HG03025 (cell line): ENCODE measurements at regions not wholly inside any gene's neighbourhood (a gene's known extent, or its start where the extent isn't known, plus 50 kb on each side); places are given as distances from the start of the nearest gene placed in this dataset.
"Not testable (repeated sequence)": the region's sequence is repeated elsewhere in the genome, so short reads cannot be mapped to it uniquely, and the experiment has no call there.

ENCODE experiments used
- ATAC-seq: cut with Tn5 transposase; IDR thresholded peaks from one replicate; pipeline ENCODE4 v1.9.1; 2021; ENCODE audit warnings: mild to moderate bottlenecking, moderate library complexity; ENCODE audit not compliant: unreplicated experiment, low FRiP score

GRCh38 chr5:67672636-67673035 lies 476.0 kb upstream of the CD180 start:
- ATAC-seq, result no peak

DNA sequence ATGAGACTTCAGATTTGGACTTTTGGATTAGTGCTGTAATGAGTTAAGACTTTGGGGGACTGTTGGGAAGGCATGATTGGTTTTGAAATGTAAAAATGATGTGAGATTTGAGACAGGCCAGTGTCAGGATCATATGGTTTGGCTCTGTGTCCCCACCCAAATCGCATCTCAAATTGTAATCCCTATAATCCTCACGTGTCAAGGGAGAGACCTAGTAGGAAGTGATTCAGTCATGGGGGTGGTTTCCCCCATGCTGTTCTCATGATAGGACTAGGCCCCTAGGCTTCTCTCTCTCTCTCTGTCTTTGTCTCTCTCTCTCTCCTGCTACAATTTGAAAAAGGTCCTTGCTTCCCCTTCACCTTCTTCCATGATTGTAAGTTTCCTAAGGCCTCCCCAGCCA lies 473.3 kb upstream of the CD180 start:
- no peak for ATAC-seq

GRCh38 chr5:67660149-67660548 lies 463.6 kb upstream of the CD180 start:
- ATAC-seq, result no peak

- ATAC-seq, result no peak
Measured at GRCh38 chr5:67659288-67659687, 462.7 kb upstream of the CD180 start.

GRCh38 chr5:67657055-67657454 lies 460.5 kb upstream of the CD180 start:
- no peak for ATAC-seq

GRCh38 chr5:67652201-67652600 lies 455.6 kb upstream of the CD180 start:
- ATAC-seq, result no peak

- no peak for ATAC-seq
Measured at GRCh38 chr5:67651180-67651579, 454.6 kb upstream of the CD180 start.

- ATAC-seq, result no peak
Measured at GRCh38 chr5:67648201-67648671, 451.6 kb upstream of the CD180 start.

DNA sequence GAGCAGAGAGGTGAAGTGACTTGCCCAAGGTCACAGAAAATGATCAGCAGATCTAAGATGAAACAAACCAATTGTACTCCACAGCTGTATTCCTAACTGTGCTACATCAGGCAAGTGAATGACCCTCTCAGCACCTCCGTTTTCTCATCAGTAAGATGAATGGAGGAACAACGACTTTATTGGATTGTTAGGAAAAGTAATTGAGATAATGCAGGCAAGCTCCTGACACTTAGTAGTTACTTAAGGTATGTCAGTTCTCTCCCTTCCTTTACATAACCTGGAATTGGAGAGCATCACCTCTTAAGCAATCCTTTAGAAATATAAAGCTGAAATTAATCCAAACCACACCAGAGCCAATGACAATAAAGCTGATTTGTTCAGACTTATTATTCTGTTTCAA lies 451.2 kb upstream of the CD180 start:
- ATAC-seq, result no peak

DNA sequence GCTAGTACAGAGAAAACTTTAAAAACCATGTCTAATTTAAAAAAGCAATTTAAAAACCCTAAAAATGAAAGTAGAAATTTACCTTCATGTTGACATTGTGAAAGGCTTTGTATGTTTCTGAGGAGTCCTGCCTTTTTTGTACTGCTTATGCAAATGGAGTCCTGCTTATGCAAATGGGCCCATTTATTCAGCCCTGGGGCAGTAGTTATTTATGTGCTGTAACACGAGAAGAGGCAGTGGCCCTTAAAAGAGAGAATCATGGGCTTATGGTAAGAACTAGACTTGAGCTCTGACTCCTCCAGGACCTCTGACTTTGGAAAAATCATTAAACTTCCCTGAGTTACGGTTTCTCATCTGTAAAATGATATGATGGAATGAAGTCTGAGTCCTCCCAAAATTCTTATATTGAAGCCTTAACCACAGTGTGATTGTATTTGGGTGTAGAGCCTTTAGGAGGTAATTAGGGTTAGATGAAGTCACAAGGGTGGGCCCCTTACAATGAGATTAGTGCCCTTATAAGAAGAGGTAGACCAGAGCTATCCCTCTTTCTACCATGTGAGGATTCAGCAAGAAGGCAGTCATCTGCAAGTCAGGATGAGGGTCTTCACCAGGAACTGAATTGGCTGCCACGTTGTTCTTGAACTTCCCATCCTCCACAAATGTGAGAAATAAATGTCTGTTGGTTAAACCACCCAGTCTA lies 447.8 kb upstream of the CD180 start:
- no peak for ATAC-seq

GRCh38 chr5:67643536-67643935 lies 446.9 kb upstream of the CD180 start:
- no peak for ATAC-seq

DNA sequence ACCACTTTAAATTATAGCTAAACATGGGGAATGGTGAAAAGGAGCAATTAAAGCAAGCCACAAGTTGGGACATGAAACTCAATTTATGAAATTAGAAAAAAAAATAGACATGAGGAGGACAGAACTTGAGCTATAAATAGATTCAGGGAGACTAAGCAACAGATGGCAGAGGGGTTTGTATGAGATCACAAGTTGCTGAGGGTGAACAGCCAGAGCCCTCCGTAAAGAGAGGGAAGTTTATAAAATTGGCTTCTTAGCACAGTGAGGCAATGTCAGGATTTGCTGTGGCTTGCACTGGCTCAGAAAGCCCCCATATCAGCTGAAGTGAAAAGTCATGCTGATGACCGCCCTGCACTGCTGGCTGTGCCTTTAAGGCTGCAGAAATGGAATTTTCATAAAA lies 443.4 kb upstream of the CD180 start:
- ATAC-seq, result no peak

DNA sequence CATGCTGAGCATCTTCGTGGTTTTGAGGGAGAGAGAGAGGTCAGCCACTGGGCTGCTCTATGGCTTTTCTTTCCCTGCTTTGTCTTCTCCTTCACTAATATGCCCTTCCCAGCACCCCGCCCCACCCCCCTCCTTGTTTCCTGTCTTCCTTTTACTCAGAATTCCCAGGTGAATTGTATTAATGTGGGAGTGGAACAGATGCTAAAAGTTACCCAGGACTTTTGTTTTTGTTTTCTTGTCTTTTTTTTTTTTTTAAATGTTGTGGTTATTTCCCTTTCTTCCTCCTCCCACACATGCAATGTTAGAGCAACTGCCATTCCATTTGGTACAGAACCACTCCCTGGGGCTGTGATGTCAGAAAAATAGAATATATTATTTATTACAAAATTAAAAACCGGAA lies 442.7 kb upstream of the CD180 start:
- no peak for ATAC-seq

DNA sequence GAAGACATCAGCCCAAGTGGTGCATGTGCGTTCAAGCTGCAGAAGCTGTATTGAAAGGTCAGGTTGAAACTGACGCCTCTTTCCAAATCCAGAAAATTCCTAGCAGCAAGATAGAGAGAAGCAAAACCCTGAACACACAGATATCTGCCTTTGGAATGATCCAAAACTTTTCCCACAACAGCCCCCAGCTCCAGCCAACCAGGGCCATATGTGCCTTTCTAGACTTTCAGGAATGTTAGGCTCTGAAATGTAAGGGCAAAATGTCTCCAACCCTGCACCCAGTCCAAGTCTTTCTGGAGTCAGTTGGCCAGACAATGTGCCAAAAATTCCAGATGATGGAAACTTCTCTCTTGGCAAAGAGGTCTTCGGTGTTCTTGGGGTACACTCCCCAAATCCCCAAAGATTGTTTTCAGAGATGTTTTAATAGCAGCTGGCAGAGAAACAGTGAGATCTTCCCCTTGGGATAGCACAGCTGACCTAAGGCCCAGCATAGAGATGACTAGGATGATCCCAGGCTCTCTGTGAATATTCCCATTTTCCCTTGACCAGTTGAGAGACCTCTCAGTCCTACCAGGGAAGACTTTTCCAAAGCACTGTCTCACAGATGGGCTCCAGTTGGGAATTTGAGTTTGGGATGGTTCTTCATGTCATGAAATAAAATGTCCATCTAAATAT lies 440.4 kb upstream of the CD180 start:
- ATAC-seq, result no peak

DNA sequence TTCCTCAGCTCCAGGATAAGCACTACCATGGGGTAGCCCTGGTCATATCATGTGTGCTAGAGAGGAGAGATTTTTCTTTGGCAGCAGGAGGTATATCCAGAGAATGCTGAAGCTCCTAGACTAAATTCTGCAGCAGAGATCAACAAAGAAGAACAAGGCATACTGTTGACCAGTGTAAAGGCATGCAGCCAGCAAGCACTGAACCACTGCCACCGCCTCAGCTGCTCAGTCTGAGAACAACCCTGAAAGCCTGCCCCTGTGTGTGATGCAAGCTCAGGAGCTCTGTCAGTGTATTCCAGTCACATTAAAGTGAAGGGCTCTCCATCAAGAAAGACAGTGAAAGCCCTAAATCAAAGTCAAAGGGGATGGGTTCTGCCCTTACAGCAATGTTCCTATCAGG lies 439.5 kb upstream of the CD180 start:
- no peak for ATAC-seq

DNA sequence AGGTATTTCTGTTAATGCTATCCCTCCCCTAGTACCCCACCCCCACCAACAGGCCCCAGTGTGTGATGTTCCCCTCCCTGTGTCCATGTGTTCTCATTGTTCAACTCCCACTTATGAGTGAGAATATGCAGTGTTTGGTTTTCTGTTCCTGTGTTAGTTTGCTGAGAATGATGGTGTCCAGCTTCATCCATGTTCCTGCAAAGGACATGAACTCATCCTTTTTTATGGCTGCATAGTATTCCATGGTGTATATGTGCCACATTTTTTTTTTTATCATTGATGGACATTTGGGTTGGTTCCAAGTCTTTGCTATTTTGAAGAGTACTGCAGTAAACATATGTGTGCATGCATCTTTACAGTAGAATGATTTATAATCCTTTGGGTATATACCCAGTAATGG lies 430.5 kb upstream of the CD180 start:
- not testable (repeated sequence) for ATAC-seq

DNA sequence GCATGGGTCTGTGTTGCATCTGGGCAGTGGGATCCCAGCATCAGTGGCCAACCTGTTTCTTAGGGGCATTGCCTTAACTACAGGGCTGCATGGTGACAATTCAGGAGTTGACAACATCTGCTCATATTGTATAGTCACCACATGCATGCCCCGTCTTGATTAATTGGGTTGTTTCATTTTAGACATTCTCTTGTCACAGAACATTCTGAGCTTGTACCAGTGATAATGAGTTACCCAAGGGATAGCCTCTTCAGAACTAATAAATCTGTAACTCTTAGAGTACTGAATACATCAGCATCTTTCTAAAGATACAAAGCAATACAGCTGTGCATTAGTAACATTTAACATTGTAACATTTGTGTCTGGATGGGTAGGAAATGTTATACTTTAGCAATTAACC lies 426.5 kb upstream of the CD180 start:
- ATAC-seq, result no peak

GRCh38 chr5:67620424-67621397 lies 424.1 kb upstream of the CD180 start:
- ATAC-seq, result no peak

DNA sequence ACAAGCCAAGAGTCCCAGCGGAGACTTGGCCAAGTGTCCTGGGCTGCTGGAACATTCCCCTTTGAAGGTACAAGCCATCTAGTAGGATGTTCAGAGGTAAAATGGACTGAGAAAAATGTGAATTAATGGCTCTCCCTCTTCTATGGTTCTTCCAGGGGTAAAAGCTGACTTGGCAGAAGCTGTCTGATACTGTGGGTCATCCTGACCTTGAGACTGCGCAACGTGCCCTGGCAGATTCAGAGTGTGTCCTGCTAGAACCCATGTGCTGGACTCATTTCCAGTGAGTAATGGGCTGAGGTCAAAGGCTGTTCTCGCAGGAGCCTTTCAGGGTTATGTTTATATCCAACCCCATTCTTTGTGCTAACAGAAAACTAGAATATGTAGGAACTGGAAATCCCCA lies 423.0 kb upstream of the CD180 start:
- no peak for ATAC-seq

DNA sequence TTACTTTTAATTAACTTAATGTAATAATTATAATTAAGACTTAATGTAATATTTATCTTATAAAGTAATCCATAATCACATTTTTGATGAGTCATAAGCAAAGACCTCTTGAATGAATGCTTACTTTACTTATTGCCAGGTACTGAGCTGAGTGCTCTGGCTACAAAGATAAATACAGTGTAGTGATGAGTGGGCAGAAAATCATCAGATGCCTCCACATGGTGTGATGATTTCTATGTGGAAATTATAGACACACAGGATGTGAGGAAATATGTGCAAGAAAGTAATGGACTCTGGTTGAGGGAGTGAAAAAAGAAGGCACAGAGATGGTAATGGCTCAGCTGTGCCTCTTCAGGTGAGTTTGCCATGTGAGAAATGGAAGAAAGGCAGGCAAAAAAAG lies 422.6 kb upstream of the CD180 start:
- ATAC-seq, result no peak

DNA sequence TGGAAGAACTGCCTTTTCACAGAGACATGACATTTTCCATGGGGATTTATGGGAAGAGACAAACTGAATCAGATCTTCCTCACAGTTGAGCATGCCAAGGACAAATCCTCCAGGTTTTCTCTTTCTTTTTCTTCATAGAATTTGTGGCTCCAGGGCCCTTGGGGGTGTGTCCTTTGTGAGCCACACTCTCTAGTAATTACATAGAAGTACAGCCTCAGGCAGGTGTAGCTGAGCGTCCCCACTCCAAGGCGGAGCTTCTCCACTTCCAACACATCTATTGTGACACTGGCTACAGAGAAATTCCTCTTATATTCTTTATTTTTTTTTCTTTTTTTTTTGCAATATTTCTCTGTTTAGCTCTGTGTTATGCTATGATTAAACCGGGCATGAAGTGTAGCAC lies 420.5 kb upstream of the CD180 start:
- no peak for ATAC-seq
